A549 (cell line): ENCODE measurements at regions not wholly inside any gene's neighbourhood (a gene's known extent, or its start where the extent isn't known, plus 50 kb on each side); places are given as distances from the start of the nearest gene placed in this dataset.
A peak's percentile ranks its signal among the peaks of the same experiment; 100 is the strongest.
"Not testable (repeated sequence)": the region's sequence is repeated elsewhere in the genome, so short reads cannot be mapped to it uniquely, and the experiment has no call there.

Source experiments
- ATAC-seq, 2 experiments: fragments of 200-7000 bp in 1 of 2; fragments of >200 bp in 1 of 2; cut with Nextera tagmentation in 1 of 2; cut with Tn5 transposase in 1 of 2; 3 replicates each; pipeline versions ENCODE4 v1.8.0 to v1.9.1; 2018 to 2020; ENCODE audit warnings: mild to moderate bottlenecking in 1 of 2, moderate library complexity in 1 of 2
- CTCF ChIA-PET: fragments of 300-600 bp; sonication (Branson Sonifier 250); formaldehyde crosslinking; extraction: SDS; loops from one replicate; lab custom pipeline; 2021; ENCODE audit warnings: antibody characterized with exemption, inconsistent platforms; lab: Yijun Ruan, JAX
- POLR2A ChIA-PET: fragments of 350-600 bp; formaldehyde crosslinking; extraction: SDS; loops from one replicate; lab custom pipeline; 2021; ENCODE audit warnings: antibody characterized with exemption, inconsistent platforms; lab: Yijun Ruan, JAX
- DNase-seq, 2 experiments: peaks; one replicate each; pipeline versions ENCODE4 v3.0.0 to v3.0.0-alpha.2; 2011 to 2016; ENCODE audit warnings: low read depth in 1 of 2, low spot score in 1 of 2
- FAIRE-seq: peaks from 2 replicates; lab custom pipeline; 2011; peaks lifted over from hg19 to GRCh38; lab: Jason Lieb, UNC
- H3K27ac ChIP-seq, 2 experiments: fragments of >200 bp; sonication (Bioruptor Twin); formaldehyde crosslinking; 3 replicates each; pipeline ENCODE4 v1.5.1; 2016 to 2017
- H3K4me1 ChIP-seq: fragments of >200 bp; sonication (Bioruptor Twin); formaldehyde crosslinking; 3 replicates; pipeline ENCODE4 v1.6.1; 2016
- H3K4me2 ChIP-seq: fragments of >200 bp; sonication (Bioruptor Twin); formaldehyde crosslinking; 3 replicates; pipeline ENCODE4 v1.6.1; 2016
- H3K4me3 ChIP-seq: fragments of >200 bp; sonication (Bioruptor Twin); formaldehyde crosslinking; 3 replicates; pipeline ENCODE4 v1.5.1; 2016
- H3K9me3 ChIP-seq: fragments of >200 bp; sonication (Bioruptor Twin); formaldehyde crosslinking; 3 replicates; pipeline ENCODE4 v1.6.1; 2016
- E2F6 ChIP-seq: IDR thresholded peaks from 2 replicates; pipeline ENCODE4 v1.6.1; 2012; ENCODE audit warnings: low read depth, borderline replicate concordance
- JUN ChIP-seq, 2 experiments: fragments of >200 bp; sonication (Bioruptor Twin); formaldehyde crosslinking; IDR thresholded peaks; 2 replicates in 1 of 2; 3 replicates in 1 of 2; pipeline ENCODE4 v1.6.1; 2016 to 2017
- KDM5A ChIP-seq: fragments of 200-600 bp; sonication (generic); IDR thresholded peaks from 2 replicates; pipeline ENCODE4 v1.6.1; 2016; ENCODE audit warnings: antibody characterized with exemption, mild to moderate bottlenecking
- MYC ChIP-seq: IDR thresholded peaks from 2 replicates; pipeline ENCODE4 v1.6.1; 2012; ENCODE audit warnings: mild to moderate bottlenecking, inconsistent platforms, low read length, improper control_type of control experiment, borderline replicate concordance
- PHF8 ChIP-seq: fragments of 200-600 bp; sonication (generic); IDR thresholded peaks from 2 replicates; pipeline ENCODE4 v1.6.1; 2016; ENCODE audit warnings: low read depth, mild to moderate bottlenecking, antibody characterized with exemption, moderate library complexity, borderline replicate concordance
- POLR2A ChIP-seq: IDR thresholded peaks from 2 replicates; pipeline ENCODE4 v1.6.1; 2012; ENCODE audit warnings: mild to moderate bottlenecking, low read length
- TFCP2L1 ChIP-seq: fragments of 250-450 bp; sonication (Bioruptor Pico); IDR thresholded peaks from 2 replicates; pipeline ENCODE4 v1.5.0; 2021; ENCODE audit warnings: mild to moderate bottlenecking
- WGBS: methylation state at CpG from one replicate; pipeline ENCODE4 v1.1.6; 2017; ENCODE audit errors: missing lambda C conversion rate; 5-methylcytosine and 5-hydroxymethylcytosine counted together
- TF ChIP-seq, protein P1 (sequence below): IDR thresholded peaks from 2 replicates; pipeline ENCODE4 v1.6.1; 2012

DNA sequence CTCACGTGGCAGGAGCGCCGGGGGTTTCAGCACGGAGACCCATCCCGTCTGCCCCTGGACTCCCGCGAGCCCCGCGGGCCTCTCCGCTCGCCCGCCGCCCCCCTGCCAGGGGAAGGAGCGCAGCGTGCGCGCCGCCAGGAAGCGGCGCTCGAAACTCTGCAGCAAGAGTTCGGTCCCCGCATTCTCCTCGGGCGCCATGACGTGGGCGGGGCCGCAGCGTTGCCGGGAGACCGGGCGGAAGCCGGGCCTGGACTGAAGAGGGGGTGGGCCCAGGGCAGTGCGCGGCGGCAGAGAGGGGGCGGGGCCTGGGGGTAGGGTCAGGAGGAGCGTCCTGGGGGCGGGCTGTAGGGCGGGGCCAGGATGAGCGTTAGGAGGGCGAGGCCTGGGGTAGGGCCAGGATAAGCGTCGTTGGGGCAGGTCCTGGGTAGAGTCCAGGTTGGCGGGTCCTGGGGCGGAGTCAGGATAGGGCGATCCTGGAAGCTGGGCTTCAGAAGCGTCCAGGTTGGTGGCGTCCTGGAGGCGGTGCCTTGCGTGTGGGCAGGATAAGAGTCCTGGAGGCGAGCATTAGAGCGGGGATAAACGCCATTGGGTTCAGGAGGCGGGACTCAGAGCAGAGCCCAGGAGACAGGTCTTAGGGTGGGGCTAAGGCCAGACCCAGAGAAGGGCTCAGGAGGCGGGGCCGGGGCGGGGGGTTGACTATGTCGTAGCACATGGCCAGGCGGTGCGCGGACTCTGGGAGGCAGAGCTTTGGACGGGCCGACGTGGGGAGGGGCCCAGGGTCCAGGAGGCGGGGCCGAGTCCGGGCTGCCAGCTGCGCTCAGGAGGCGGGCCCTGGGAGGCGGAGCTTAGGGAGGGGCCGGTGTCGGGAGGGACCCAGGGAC is 229.0 kb upstream of the FRG2C start:
- POLR2A ChIA-PET = not testable (repeated sequence)
- peak; percentile 97 to 100 for ATAC-seq

GRCh38 chr3:75435794-75436400 is 228.2 kb upstream of the FRG2C start:
- H3K4me3 ChIP-seq = peak overlapping the region; percentile 86
- DNase-seq (peak in 1 of 2 experiments; percentile 20), ATAC-seq (peak in 1 of 2 experiments; percentile 75; a peak in 3 of 6 replicates)
- H3K4me1 ChIP-seq = peaks cover 18% of the 10 kb centered on the region
- H3K9me3 ChIP-seq, FAIRE-seq, POLR2A ChIA-PET: not testable (repeated sequence)
- WGBS = 4% methylated on average over 10 of the region's 38 CpGs
- H3K4me2 ChIP-seq = peak overlapping the region; percentile 98
- TF ChIP-seq PHF8 = peak; percentile 32; the same call in 1 of the 2 replicates
- TF ChIP-seq POLR2A = peak; percentile 18; the same call in 1 of the 2 replicates
- CTCF ChIA-PET = interaction anchor here (0.6 kb wide), 1 partner anchor 17 kb away, joined by 3 read pairs; no protein-coding TSS in a partner anchor
- H3K27ac ChIP-seq = peak overlapping the region; percentile 89 to 94

More for the DNA sequence above, 229.0 kb upstream of the FRG2C start:
- peak overlapping the region; percentile 92; the same call in 2 of the 3 replicates for H3K4me2 ChIP-seq
- peak overlapping the region; percentile 86 for H3K4me3 ChIP-seq
- DNase-seq = peak; percentile 49 to 98
- H3K27ac ChIP-seq = peak overlapping the region; percentile 89 to 94
- CTCF ChIA-PET = interaction anchor here (0.6 kb wide), 1 partner anchor 18 kb away, joined by 3 read pairs; no protein-coding TSS in a partner anchor
- WGBS = 0% methylated on average over 17 of the region's 73 CpGs
- not testable (repeated sequence) for FAIRE-seq, H3K9me3 ChIP-seq
- peak; percentile 15; the same call in 1 of the 2 replicates for TF ChIP-seq TFCP2L1 (CRISPR knock-in tag)
- TF ChIP-seq, protein P1, sequence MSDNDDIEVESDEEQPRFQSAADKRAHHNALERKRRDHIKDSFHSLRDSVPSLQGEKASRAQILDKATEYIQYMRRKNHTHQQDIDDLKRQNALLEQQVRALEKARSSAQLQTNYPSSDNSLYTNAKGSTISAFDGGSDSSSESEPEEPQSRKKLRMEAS = peak; percentile 24; the same call in 1 of the 2 replicates
- 0 out of 2 replicates have a peak, but pooled peaks have one; percentile 44 for TF ChIP-seq MYC
- peak; percentile 34; the same call in 1 of the 2 replicates for TF ChIP-seq POLR2A
- peak; percentile 54; the same call in 1 of the 2 replicates for TF ChIP-seq E2F6
- TF ChIP-seq KDM5A = 0 out of 2 replicates have a peak, but pooled peaks have one; percentile 24
- TF ChIP-seq JUN (IDR thresholded peaks at IDR 0.05) = peak in 1 of 2 experiments; percentile 53; a peak in 2 of 5 replicates
- peaks cover 18% of the 10 kb centered on the region for H3K4me1 ChIP-seq

- FAIRE-seq, CTCF ChIA-PET, H3K27ac ChIP-seq, POLR2A ChIA-PET, DNase-seq, H3K9me3 ChIP-seq, H3K4me3 ChIP-seq, ATAC-seq, H3K4me2 ChIP-seq, H3K4me1 ChIP-seq: not testable (repeated sequence)
- WGBS = 81% methylated on average over 7 of the region's 7 CpGs
Observed at GRCh38 chr3:75440986-75441385, 223.1 kb upstream of the FRG2C start.

DNA sequence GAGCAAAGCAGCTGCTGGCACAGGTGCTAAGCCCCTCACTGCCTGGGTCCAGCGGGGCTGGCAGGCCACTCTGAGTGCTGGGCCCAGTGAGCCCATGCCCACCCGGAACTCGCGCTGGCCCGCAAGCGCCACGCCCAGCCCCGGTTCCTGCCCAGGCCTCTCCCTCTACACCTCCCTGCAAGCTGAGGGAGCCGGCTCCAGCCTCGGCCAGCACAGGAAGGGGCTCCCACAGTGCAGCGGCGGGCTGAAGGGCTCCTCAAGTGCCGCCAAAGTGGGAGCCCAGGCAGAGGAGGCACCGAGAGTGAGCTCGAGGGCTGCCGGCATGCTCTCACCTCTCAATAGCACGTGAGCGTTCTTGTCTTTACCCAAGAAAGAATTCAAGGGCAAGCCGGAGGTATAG is 219.5 kb upstream of the FRG2C start:
- FAIRE-seq, H3K4me3 ChIP-seq, H3K27ac ChIP-seq, H3K4me2 ChIP-seq, DNase-seq, ATAC-seq, H3K9me3 ChIP-seq, H3K4me1 ChIP-seq, POLR2A ChIA-PET, CTCF ChIA-PET: not testable (repeated sequence)
- WGBS = 75% methylated on average over 14 of the region's 19 CpGs

- CTCF ChIA-PET, ATAC-seq, H3K4me2 ChIP-seq, H3K4me1 ChIP-seq, H3K4me3 ChIP-seq, H3K9me3 ChIP-seq, FAIRE-seq, H3K27ac ChIP-seq, DNase-seq, POLR2A ChIA-PET: not testable (repeated sequence)
- WGBS = 52% methylated on average over 6 of the region's 6 CpGs
Observed at GRCh38 chr3:75445234-75445633, 218.9 kb upstream of the FRG2C start.
